H9 (cell line): ENCODE measurements at regions not wholly inside any gene's neighbourhood (a gene's known extent, or its start where the extent isn't known, plus 50 kb on each side); places are given as distances from the start of the nearest gene placed in this dataset.

ENCODE experiments used
- DNase-seq: peaks from one replicate; pipeline ENCODE4 v3.0.0-alpha.2; 2017
- H2AFZ ChIP-seq: one replicate; pipeline ENCODE4 v1.6.1; 2013; ENCODE audit warnings: mild to moderate bottlenecking, low read length, control low read depth, moderate library complexity
- H2AK5ac ChIP-seq: 2 replicates; pipeline ENCODE4 v1.6.1; 2013; ENCODE audit warnings: low read length, control low read depth, mixed read lengths; ENCODE audit not compliant: insufficient read length
- H2BK120ac ChIP-seq: one replicate; pipeline ENCODE4 v1.6.1; 2013; ENCODE audit warnings: low read depth, mild to moderate bottlenecking, low read length, control low read depth, inconsistent platforms; ENCODE audit not compliant: poor library complexity, severe bottlenecking
- H2BK12ac ChIP-seq: 2 replicates; pipeline ENCODE4 v1.6.1; 2013; ENCODE audit warnings: low read length, control low read depth, mixed read lengths, low read depth; ENCODE audit not compliant: insufficient read length
- H2BK15ac ChIP-seq: 2 replicates; pipeline ENCODE4 v1.6.1; 2013; ENCODE audit warnings: low read depth, low read length, control low read depth
- H2BK20ac ChIP-seq: one replicate; pipeline ENCODE4 v1.6.1; 2013; ENCODE audit warnings: low read depth, mild to moderate bottlenecking, low read length, control low read depth, inconsistent platforms; ENCODE audit not compliant: poor library complexity, severe bottlenecking
- H2BK5ac ChIP-seq: 2 replicates; pipeline ENCODE4 v1.6.1; 2013; ENCODE audit warnings: low read length, control low read depth, mixed read lengths; ENCODE audit not compliant: insufficient read length
- H3K14ac ChIP-seq: 2 replicates; pipeline ENCODE4 v1.6.1; 2013; ENCODE audit warnings: low read length, control low read depth; ENCODE audit not compliant: insufficient read depth
- H3K18ac ChIP-seq: 2 replicates; pipeline ENCODE4 v1.6.1; 2013; ENCODE audit warnings: low read depth, mild to moderate bottlenecking, mixed read lengths, low read length, control low read depth; ENCODE audit not compliant: insufficient read length
- H3K23ac ChIP-seq: 2 replicates; pipeline ENCODE4 v1.6.1; 2013; ENCODE audit warnings: low read length, control low read depth, mixed read lengths, low read depth; ENCODE audit not compliant: insufficient read length
- H3K23me2 ChIP-seq: 2 replicates; pipeline ENCODE4 v1.6.1; 2013; ENCODE audit warnings: low read depth, mild to moderate bottlenecking, mixed read lengths, low read length, control low read depth; ENCODE audit not compliant: insufficient read length, poor library complexity, severe bottlenecking
- H3K27ac ChIP-seq: 2 replicates; pipeline ENCODE4 v1.5.1; 2013; ENCODE audit warnings: low read length, control low read depth, mixed read lengths, low read depth; ENCODE audit not compliant: insufficient read length
- H3K27me3 ChIP-seq: 2 replicates; pipeline ENCODE4 v1.6.1; 2013; ENCODE audit warnings: low read length, control low read depth, inconsistent platforms; ENCODE audit not compliant: insufficient read depth
- H3K4ac ChIP-seq: 2 replicates; pipeline ENCODE4 v1.6.1; 2013; ENCODE audit warnings: low read depth, mild to moderate bottlenecking, control low read depth, inconsistent platforms, low read length, moderate library complexity
- H3K4me1 ChIP-seq: 2 replicates; pipeline ENCODE4 v1.6.1; 2013; ENCODE audit warnings: low read length, control low read depth, inconsistent platforms; ENCODE audit not compliant: insufficient read depth
- H3K4me2 ChIP-seq: 2 replicates; pipeline ENCODE4 v1.6.1; 2013; ENCODE audit warnings: low read length, control low read depth, mixed read lengths; ENCODE audit not compliant: insufficient read length, insufficient read depth
- H3K56ac ChIP-seq: 2 replicates; pipeline ENCODE4 v1.6.1; 2013; ENCODE audit warnings: low read depth, mild to moderate bottlenecking, mixed read lengths, low read length, control low read depth; ENCODE audit not compliant: insufficient read length
- H3K79me1 ChIP-seq: 2 replicates; pipeline ENCODE4 v1.6.1; 2013; ENCODE audit warnings: low read depth, mild to moderate bottlenecking, moderate library complexity, low read length, control low read depth, inconsistent platforms; ENCODE audit not compliant: insufficient read depth, poor library complexity, severe bottlenecking
- H3K79me2 ChIP-seq: 2 replicates; pipeline ENCODE4 v1.6.1; 2013; ENCODE audit warnings: low read length, control low read depth, inconsistent platforms; ENCODE audit not compliant: insufficient read depth
- H3K9ac ChIP-seq: 2 replicates; pipeline ENCODE4 v1.6.1; 2013; ENCODE audit warnings: low read length, control low read depth, mixed read lengths; ENCODE audit not compliant: insufficient read length; ENCODE audit errors: extremely low read depth
- H3K9me3 ChIP-seq: one replicate; pipeline ENCODE4 v1.6.1; 2013; ENCODE audit warnings: low read depth, low read length, inconsistent platforms; ENCODE audit not compliant: control insufficient read depth
- H3T11ph ChIP-seq: one replicate; pipeline ENCODE4 v1.6.1; 2013; ENCODE audit warnings: mild to moderate bottlenecking, low read length, control low read depth, inconsistent platforms
- H4K20me1 ChIP-seq: one replicate; pipeline ENCODE4 v1.6.1; 2013; ENCODE audit not compliant: control insufficient read depth, insufficient read length, insufficient read depth
- H4K5ac ChIP-seq: 2 replicates; pipeline ENCODE4 v1.6.1; 2013; ENCODE audit warnings: low read depth, mild to moderate bottlenecking, mixed read lengths, low read length, control low read depth; ENCODE audit not compliant: insufficient read length
- H4K8ac ChIP-seq: replicated peaks from 2 replicates; pipeline ENCODE4 v1.6.1; 2013; ENCODE audit warnings: low read length, control low read depth, mixed read lengths, low read depth; ENCODE audit not compliant: insufficient read length
- H4K91ac ChIP-seq: 2 replicates; pipeline ENCODE4 v1.6.1; 2013; ENCODE audit warnings: low read depth, mild to moderate bottlenecking, moderate library complexity, mixed read lengths, low read length, control low read depth; ENCODE audit not compliant: insufficient read length
- H3K27ac Mint-ChIP-seq, 3 experiments: 2 replicates in 2 of 3; 3 replicates in 1 of 3; pipeline ENCODE4 v1.8.0; 2020 to 2021; ENCODE audit warnings: mixed read lengths in 3 of 3, mild to moderate bottlenecking in 1 of 3, moderate library complexity in 1 of 3
- H3K27me3 Mint-ChIP-seq: 2 replicates; pipeline ENCODE4 v1.8.0; 2021; ENCODE audit warnings: low read depth, mild to moderate bottlenecking, moderate library complexity, mixed read lengths
- H3K36me3 Mint-ChIP-seq, 3 experiments: 2 replicates in 2 of 3; 3 replicates in 1 of 3; pipeline ENCODE4 v1.8.0; 2020 to 2021; ENCODE audit warnings: low read depth in 3 of 3, mixed read lengths in 3 of 3; ENCODE audit not compliant: insufficient read depth in 1 of 3
- H3K4me1 Mint-ChIP-seq, 2 experiments: 2 replicates each; pipeline ENCODE4 v1.8.0; 2020; ENCODE audit warnings: mixed read lengths in 2 of 2
- H3K4me3 Mint-ChIP-seq, 2 experiments: 2 replicates in 1 of 2; 3 replicates in 1 of 2; pipeline ENCODE4 v1.8.0; 2020 to 2021; ENCODE audit warnings: mild to moderate bottlenecking in 2 of 2, mixed read lengths in 2 of 2, moderate library complexity in 1 of 2
- H3K9me3 Mint-ChIP-seq, 2 experiments: 2 replicates in 1 of 2; 3 replicates in 1 of 2; pipeline ENCODE4 v1.8.0; 2020; ENCODE audit warnings: mild to moderate bottlenecking in 2 of 2, mixed read lengths in 2 of 2, moderate library complexity in 1 of 2
- WGBS: extraction: QIAGEN DNeasy Blood & Tissue Kit; methylation state at CpG from one replicate; pipeline ENCODE4 v1.1.7; 2013; ENCODE audit warnings: missing lambda C conversion rate, low lambda C conversion rate, mixed read lengths; ENCODE audit not compliant: insufficient read length; ENCODE audit errors: extremely low coverage; 5-methylcytosine and 5-hydroxymethylcytosine counted together
- TF ChIP-seq, protein P1 (sequence below): fragments of 200-600 bp; sonication (generic); conservative IDR thresholded peaks from 3 replicates; pipeline ENCODE4 v1.8.0; 2021; ENCODE audit warnings: antibody characterized with exemption, mild to moderate bottlenecking

DNA sequence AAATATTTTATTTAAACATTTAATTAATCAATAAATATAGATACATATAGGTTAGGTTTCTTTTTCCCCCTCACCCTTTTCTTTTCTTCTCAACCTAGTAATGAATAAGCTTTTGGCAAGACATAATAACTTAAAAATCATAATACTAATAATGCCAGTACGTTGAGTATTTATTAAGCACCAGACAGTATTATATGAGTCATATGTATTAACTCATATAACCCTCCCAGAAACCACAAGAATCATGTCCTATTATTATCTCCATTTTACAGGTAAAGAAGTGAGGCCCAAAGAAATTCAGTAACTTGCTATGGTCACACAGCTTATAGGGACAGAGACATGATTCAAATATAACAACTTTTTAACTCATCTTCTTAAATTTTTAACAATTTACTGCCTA is 834.5 kb upstream of the ADGRL2 start:
- no CpG with 5 or more reads among the region's 1 CpG for WGBS
- no peak overlapping the region for H4K5ac ChIP-seq
- H2BK15ac ChIP-seq, result no peak overlapping the region
- no peak overlapping the region for H3K4me2 ChIP-seq
- H3K27ac Mint-ChIP-seq, result no peak overlapping the region
- TF ChIP-seq, protein P1, sequence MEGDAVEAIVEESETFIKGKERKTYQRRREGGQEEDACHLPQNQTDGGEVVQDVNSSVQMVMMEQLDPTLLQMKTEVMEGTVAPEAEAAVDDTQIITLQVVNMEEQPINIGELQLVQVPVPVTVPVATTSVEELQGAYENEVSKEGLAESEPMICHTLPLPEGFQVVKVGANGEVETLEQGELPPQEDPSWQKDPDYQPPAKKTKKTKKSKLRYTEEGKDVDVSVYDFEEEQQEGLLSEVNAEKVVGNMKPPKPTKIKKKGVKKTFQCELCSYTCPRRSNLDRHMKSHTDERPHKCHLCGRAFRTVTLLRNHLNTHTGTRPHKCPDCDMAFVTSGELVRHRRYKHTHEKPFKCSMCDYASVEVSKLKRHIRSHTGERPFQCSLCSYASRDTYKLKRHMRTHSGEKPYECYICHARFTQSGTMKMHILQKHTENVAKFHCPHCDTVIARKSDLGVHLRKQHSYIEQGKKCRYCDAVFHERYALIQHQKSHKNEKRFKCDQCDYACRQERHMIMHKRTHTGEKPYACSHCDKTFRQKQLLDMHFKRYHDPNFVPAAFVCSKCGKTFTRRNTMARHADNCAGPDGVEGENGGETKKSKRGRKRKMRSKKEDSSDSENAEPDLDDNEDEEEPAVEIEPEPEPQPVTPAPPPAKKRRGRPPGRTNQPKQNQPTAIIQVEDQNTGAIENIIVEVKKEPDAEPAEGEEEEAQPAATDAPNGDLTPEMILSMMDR, result no peak
- H2BK5ac ChIP-seq, result no peak overlapping the region
- H2BK20ac ChIP-seq, result no peak overlapping the region
- H3K79me1 ChIP-seq, result no peaks in the 10 kb centered on the region
- H4K91ac ChIP-seq, result no peak overlapping the region
- no peaks in the 10 kb centered on the region for H3K9me3 Mint-ChIP-seq
- H2AFZ ChIP-seq, result no peak overlapping the region
- H3K14ac ChIP-seq, result no peak overlapping the region
- no peaks in the 10 kb centered on the region for H3K4me1 ChIP-seq
- H3K79me2 ChIP-seq, result no peaks in the 10 kb centered on the region
- no peak overlapping the region for H2BK120ac ChIP-seq
- H3K9ac ChIP-seq, result no peak overlapping the region
- peaks cover 5% of the 10 kb centered on the region in 2 experiments; a peak in 2 of 4 replicates for H3K4me1 Mint-ChIP-seq
- no peak overlapping the region for H3K4me3 Mint-ChIP-seq
- no peak overlapping the region for H2AK5ac ChIP-seq
- H3T11ph ChIP-seq, result no peak overlapping the region
- no peak for DNase-seq
- H3K23me2 ChIP-seq, result no peaks in the 10 kb centered on the region
- no peak overlapping the region for H2BK12ac ChIP-seq
- H3K23ac ChIP-seq, result no peak overlapping the region
- H3K27ac ChIP-seq, result no peak overlapping the region
- H3K18ac ChIP-seq, result no peak overlapping the region
- H3K9me3 ChIP-seq, result no peaks in the 10 kb centered on the region
- no peaks in the 10 kb centered on the region for H3K36me3 Mint-ChIP-seq
- no peak overlapping the region for H3K4ac ChIP-seq
- no peaks in the 10 kb centered on the region for H3K27me3 Mint-ChIP-seq
- H3K27me3 ChIP-seq, result no peaks in the 10 kb centered on the region
- no peak overlapping the region for H4K8ac ChIP-seq
- H4K20me1 ChIP-seq, result no peaks in the 10 kb centered on the region
- no peak overlapping the region for H3K56ac ChIP-seq
